ENCODE measurements at regions not wholly inside any gene's neighbourhood (a gene's known extent, or its start where the extent isn't known, plus 50 kb on each side); places are given as distances from the start of the nearest gene placed in this dataset.

GRCh38 chr3:153348457-153349107, 186.6 kb downstream of the RAP2B start:
- Histone ChIP-seq H3K79me2 (ENCODE audit: control insufficient read depth, insufficient read depth, low read length) (no peaks in the 10 kb centered on the region), H3K4me1 (ENCODE audit: control insufficient read depth, insufficient read depth, low read length) (no peaks in the 10 kb centered on the region), H3K27me3 (replicated peaks in 1 of 2; ENCODE audit: control insufficient read depth in 2 of 2, insufficient read depth in 2 of 2, low read length in 1 of 2) (no peaks in the 10 kb centered on the region; a peak in 1 of 4 replicates), H3K27ac (ENCODE audit: control insufficient read depth, insufficient read depth) (no peak overlapping the region), H3K9me3 (replicated peaks; ENCODE audit: control insufficient read depth, insufficient read depth, low read length) (no peaks in the 10 kb centered on the region; the same call in 2 of the 3 replicates), H3K36me3 (ENCODE audit: control insufficient read depth in 2 of 2, insufficient read depth in 2 of 2, low read length in 1 of 2) (no peaks in the 10 kb centered on the region), H3K9ac (ENCODE audit: control insufficient read depth, insufficient read depth, low read length) (no peak overlapping the region), H3K4me2 (ENCODE audit: control insufficient read depth, insufficient read depth) (no peak overlapping the region), H3K4me3 (no peak overlapping the region), H4K20me1 (ENCODE audit: control insufficient read depth, insufficient read depth) (no peaks in the 10 kb centered on the region), H2AFZ (ENCODE audit: control insufficient read depth, low read depth, low read length) (no peak overlapping the region)
- ChIA-PET RAD21 (ENCODE audit: unreplicated experiment) (no interaction called here), POLR2A (interaction anchor here (0.5 kb wide), 1 partner anchor 68 kb away, joined by 3 read pairs; no protein-coding TSS in a partner anchor), SMC1A (ENCODE audit: uncharacterized antibody, unreplicated experiment) (no interaction called here), CTCF (no interaction called here)
- in situ Hi-C loops (cut with MboI): no loop called here
- FAIRE-seq (peak; percentile 74), ATAC-seq (no peak), DNase-seq (ENCODE audit: low read depth, low spot score) (no peak)
- TF ChIP-seq SIX5 (IDR thresholded peaks at IDR 0.05; ENCODE audit: low read depth, low read length, severe bottlenecking) (no peak), JUND (IDR thresholded peaks at IDR 0.05; ENCODE audit: low read depth, low read length) (no peak), EED (IDR thresholded peaks at IDR 0.05; ENCODE audit: low read depth) (no peak), SIN3A (IDR thresholded peaks at IDR 0.05; ENCODE audit: low read depth, low read length) (no peak), STAT1 (conservative IDR thresholded peaks at IDR 0.05) (no peak), USF1 (IDR thresholded peaks at IDR 0.05; ENCODE audit: borderline replicate concordance, extremely low read length, insufficient read depth, low read depth, low read length) (no peak), SREBF1 (IDR thresholded peaks at IDR 0.05; ENCODE audit: low read length) (no peak), CREM (IDR thresholded peaks at IDR 0.05; ENCODE audit: low read depth) (no peak)
- TF ChIP-seq, protein P1, sequence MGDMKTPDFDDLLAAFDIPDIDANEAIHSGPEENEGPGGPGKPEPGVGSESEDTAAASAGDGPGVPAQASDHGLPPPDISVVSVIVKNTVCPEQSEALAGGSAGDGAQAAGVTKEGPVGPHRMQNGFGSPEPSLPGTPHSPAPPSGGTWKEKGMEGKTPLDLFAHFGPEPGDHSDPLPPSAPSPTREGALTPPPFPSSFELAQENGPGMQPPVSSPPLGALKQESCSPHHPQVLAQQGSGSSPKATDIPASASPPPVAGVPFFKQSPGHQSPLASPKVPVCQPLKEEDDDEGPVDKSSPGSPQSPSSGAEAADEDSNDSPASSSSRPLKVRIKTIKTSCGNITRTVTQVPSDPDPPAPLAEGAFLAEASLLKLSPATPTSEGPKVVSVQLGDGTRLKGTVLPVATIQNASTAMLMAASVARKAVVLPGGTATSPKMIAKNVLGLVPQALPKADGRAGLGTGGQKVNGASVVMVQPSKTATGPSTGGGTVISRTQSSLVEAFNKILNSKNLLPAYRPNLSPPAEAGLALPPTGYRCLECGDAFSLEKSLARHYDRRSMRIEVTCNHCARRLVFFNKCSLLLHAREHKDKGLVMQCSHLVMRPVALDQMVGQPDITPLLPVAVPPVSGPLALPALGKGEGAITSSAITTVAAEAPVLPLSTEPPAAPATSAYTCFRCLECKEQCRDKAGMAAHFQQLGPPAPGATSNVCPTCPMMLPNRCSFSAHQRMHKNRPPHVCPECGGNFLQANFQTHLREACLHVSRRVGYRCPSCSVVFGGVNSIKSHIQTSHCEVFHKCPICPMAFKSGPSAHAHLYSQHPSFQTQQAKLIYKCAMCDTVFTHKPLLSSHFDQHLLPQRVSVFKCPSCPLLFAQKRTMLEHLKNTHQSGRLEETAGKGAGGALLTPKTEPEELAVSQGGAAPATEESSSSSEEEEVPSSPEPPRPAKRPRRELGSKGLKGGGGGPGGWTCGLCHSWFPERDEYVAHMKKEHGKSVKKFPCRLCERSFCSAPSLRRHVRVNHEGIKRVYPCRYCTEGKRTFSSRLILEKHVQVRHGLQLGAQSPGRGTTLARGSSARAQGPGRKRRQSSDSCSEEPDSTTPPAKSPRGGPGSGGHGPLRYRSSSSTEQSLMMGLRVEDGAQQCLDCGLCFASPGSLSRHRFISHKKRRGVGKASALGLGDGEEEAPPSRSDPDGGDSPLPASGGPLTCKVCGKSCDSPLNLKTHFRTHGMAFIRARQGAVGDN (IDR thresholded peaks at IDR 0.05): no peak
- BruUV-seq (replicated peaks): no TSS peak
- WGBS (ENCODE audit: insufficient coverage, insufficient replicate concordance, low lambda C conversion rate, missing lambda C conversion rate): 48% methylated on average over 2 of the region's 2 CpGs
- intact Hi-C loops (cut with micrococcal nuclease; ENCODE audit: unreplicated experiment): no loop called here

Data from GM12878 (cell line).